Transverse colon (tissue), 3 donors: ENCODE measurements at regions not wholly inside any gene's neighbourhood (a gene's known extent, or its start where the extent isn't known, plus 50 kb on each side); places are given as distances from the start of the nearest gene placed in this dataset.

Experiments used
- CTCF ChIP-seq, 5 experiments: fragments of 200-600 bp in 3 of 5; fragments of 450-650 bp in 2 of 5; sonication (generic) in 3 of 5; IDR thresholded peaks; 1 replicate in 2 of 5; 2 replicates in 3 of 5; pipeline ENCODE4 v1.5.1; 2016 to 2017; ENCODE audit warnings: antibody characterized with exemption in 5 of 5, inconsistent platforms in 3 of 5, mild to moderate bottlenecking in 2 of 5, moderate library complexity in 1 of 5
- EP300 ChIP-seq: sonication (generic); formaldehyde crosslinking; IDR thresholded peaks from one replicate; pipeline ENCODE4 v1.6.1; 2017; ENCODE audit warnings: antibody characterized with exemption, low read depth
- POLR2A ChIP-seq: fragments of 450-650 bp; IDR thresholded peaks from one replicate; pipeline ENCODE4 v1.6.1; 2016; ENCODE audit warnings: antibody characterized with exemption, mild to moderate bottlenecking, moderate library complexity

DNA sequence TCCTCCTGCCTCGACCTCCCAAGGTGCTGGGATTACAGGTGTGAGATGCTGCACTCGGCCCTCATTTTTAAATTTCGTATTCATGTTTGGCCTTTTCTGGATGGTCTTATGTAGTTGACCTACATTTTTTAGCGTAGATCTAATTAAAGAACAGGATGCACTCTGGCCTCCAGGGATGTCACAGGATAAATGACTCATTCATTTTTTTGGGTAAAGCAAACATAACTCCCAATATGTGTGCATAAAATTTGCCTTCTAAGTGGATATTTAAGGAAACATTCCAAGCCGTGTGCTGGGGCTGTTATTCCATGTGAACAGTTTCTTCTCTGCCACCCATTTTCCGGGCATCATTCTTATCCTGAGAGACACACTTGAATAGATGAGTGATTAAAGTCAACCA lies 501.6 kb downstream of the IRX1 start:
- TF ChIP-seq POLR2A (no peak), EP300 (no peak), CTCF (IDR thresholded peaks at IDR 0.05) (no peak)
